Tongue (tissue), 1 donor: ENCODE measurements at regions not wholly inside any gene's neighbourhood (a gene's known extent, or its start where the extent isn't known, plus 50 kb on each side); places are given as distances from the start of the nearest gene placed in this dataset.
A peak's percentile ranks its signal among the peaks of the same experiment; 100 is the strongest.

ENCODE experiments used
- DNase-seq: peaks from one replicate; pipeline ENCODE4 v3.0.0-alpha.2; 2015

DNA sequence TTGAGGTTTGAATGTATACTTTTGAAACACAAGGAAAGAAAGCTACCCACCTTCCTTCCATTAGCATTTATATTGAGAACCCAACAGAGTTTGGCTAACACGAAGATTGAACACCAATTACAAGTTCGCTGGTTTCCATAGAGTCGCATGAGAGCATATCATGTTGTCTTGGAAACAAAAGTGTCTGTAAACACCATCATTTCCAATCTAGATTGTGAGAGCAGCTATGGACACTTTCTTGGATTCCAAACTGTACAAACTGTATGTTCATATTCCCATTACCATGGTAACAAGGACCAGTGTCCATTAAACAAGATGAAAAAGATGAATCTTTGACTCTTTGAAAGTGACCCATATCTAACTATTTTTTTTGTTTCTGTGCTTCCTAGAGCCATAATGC lies 529.9 kb upstream of the ROBO1 start:
- peak; percentile 2 for DNase-seq

DNA sequence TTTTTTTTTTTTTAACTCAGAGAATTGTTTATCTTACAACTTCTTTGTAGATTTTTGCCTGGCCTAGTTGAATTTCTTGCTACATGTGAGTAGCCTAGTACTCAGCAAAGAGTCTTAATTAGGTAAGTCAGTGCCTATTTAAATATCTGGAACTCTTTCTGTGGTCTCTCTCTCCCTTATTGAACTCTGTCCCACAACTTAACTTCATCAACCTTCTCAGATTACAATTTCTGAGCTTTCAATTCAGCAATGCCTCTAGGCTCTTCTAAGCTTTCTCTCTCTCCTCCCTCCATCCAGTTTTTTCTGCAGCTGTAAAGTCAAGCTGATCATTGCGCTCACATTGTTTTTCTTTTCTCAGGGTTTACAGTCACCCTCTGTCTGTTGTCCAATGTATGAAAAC lies 517.6 kb upstream of the ROBO1 start:
- peak; percentile 31 for DNase-seq

DNA sequence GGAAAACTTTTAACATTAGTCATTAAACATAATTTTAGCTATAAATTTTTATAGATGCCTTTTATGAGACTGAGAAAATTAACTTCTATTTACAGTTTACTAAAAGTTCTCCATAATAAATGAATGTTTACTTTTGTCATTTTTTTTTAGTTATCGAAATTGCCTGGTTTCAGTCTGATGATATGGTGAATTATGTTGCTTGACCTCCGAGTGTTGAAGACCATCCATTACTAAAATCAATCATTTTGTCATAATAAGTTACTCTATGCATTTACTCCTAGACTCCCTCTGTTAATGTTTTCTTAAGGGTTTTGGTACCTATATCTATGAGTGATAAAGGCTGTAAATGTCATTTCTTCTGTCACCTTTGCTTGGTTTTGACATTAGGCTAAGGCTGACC lies 516.0 kb upstream of the ROBO1 start:
- DNase-seq = no peak

DNA sequence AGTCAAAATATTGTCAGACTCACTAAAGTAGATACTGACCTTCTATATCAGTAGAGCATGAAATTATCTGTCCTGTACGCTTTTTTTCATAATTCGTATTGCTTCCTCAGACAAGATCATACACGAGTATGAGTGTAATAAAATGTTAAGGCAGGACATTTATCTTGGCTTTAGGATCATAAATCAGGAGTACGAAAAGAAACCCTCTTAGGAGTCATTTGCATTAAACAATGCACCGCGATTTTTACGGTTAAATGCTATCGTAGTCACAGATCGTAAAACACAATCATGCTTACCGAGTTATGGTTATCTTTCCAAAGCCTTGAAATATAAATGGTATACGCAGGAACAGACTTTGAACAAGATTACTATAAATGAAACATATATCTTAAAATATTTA lies 510.3 kb upstream of the ROBO1 start:
- no peak for DNase-seq

DNA sequence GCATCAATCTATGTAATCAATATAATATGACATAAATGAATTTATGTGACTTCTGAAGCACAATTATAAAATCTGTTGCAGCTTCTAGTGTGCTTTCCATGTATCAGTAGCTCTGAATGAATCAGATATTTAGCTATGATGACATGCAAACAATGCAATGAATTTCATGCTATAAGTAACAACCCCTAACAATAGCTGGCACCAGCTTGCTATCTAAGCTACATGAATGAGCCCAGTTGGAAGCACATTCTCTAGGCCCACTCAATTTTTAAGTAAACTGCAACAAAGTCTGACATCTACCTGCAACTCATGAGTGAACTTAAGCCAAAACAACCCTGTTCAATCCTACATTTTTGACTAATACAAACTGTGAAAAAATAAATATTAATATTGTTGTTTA lies 507.3 kb upstream of the ROBO1 start:
- DNase-seq = no peak

DNA sequence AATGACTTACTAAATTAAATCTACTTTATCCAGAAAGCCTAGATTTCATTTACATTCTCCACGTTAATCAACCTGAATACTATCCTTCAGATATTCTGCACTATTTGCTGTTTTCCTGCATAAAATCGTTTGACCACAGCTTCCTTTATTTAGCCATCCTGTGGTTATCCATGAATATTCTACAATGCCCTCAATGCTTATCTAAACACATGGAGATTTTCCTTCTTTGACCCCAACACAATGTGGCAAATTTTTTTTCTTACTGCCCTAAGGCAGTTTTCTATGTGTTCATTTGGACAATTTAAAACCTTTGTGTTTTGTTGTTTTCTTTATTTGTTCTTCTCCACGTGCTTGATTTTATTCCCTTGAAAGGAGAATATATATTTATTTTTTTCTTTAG lies 495.5 kb upstream of the ROBO1 start:
- DNase-seq = no peak

DNA sequence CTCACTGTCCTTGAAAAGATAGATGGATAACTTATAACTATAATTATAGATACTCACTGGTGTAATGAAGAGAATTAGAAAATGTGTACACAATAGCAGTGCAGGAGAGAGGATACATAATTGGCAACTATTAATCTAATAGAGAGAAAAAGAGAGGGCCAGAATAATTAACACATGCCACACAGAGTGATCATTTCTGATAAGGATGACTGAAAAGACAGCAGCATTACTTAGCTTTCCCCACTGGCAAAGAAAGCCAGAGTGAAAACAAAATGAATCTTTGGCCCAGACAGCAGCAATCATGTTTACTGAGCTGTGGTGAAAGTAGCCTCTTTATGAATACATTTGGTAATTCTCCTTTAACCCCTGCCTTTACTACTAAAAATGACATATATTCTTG lies 493.3 kb upstream of the ROBO1 start:
- no peak for DNase-seq

DNA sequence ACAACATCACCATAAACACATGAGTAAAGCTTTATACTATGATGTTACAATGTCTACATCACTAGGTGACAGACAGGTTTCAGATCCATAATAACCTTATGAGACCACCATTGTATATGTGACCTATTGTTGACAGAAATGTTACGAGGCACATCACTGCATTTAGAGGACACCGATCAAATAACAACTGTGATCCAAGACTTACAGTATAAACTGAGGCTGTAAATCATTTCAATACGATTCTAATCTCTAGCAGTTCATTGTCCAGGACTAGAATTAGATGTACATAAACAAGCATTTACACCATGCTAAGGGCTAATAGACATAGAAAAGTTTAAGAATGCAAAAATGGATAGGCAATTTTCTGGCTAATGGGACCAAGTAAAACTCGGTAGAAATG lies 491.9 kb upstream of the ROBO1 start:
- no peak for DNase-seq

DNA sequence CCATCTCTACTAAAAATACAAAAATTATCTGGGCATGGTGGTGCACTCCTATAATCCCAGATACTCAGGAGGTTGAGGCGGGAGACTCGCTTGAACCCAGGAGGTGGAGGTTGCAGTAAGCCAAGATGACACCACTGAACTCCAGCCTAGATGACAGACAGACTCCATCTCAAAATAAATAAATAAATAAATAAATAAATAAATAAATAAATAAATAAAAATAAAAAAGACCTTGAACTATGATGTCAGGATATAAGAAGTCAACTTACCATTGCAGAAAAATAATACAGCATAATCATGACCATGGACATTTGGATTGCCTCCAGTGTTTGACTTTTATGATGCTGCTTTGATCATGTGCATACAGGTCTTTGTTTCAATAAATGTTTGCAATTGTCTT lies 484.3 kb upstream of the ROBO1 start:
- DNase-seq = no peak

DNA sequence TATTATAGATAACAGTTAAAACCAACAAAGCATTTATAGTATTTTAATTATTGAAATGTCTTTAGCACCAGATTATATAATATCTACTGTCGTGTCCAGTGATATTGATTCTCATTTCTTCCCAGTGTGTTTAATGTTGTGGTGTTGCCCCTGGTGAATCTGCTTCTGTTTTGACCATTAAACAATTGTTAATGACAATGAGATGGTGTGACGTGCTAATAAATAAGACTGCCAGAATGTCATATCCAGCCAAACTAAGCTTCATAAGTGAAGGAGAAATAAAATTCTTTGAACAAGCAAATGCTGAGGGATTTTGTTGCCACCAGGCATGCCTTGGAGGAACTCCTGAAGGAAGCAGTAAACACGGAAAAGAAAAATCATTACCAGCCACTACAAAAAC lies 480.0 kb upstream of the ROBO1 start:
- DNase-seq = no peak

DNA sequence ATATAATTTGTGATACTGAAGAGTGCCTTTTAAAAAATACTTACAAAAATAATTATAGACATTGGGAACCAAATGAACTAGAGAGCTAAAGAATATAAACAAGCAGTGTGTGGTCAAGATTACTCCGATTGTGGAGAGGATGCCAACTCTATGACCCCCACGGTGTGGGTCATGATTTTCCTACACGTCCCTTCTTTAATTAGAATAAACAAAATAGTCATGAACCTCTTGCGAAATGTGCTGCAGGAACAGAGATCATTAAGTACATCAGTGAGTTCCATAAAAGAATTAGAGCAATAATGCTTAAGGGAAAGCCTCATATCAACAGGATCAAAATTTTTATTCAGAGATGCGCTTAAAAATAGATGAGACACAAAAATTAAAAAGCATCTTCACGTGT lies 476.6 kb upstream of the ROBO1 start:
- no peak for DNase-seq

DNA sequence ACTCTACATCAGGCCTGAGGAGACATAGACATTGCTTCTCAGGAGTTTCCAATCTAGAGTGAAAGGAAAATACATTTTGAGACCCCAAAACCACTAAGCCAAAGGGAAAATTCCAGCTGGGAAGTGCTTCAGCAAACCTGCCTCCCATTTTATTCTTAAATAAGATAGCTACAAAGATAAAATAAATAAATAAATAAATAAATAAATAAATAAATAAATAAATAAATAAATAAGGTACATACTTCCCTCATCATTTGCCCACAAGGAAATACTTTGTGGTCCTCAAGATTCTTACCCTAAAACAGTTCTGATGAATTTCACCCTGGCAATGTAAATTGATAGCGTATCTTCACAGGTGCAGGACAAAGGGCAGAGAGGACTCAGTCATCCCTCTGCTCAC lies 474.0 kb upstream of the ROBO1 start:
- DNase-seq = no peak

DNA sequence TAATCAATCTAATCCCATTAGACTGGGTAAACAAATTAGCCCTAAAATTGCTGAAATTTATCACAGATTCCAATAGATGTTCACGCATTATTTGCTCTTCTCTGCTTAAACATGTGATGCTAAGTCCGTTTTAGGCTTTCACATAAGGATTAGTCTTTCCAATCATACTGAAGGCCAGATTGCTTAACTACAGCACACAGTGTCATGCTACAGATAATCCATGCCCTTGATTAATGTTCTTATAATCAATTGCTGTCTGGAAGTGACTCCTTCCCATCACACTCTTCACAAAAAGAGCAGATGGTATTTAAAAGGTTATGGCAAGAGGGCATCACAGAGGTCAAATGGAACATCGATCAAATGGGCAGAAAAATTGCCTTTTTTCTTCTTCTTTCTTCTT lies 471.5 kb upstream of the ROBO1 start:
- no peak for DNase-seq

DNA sequence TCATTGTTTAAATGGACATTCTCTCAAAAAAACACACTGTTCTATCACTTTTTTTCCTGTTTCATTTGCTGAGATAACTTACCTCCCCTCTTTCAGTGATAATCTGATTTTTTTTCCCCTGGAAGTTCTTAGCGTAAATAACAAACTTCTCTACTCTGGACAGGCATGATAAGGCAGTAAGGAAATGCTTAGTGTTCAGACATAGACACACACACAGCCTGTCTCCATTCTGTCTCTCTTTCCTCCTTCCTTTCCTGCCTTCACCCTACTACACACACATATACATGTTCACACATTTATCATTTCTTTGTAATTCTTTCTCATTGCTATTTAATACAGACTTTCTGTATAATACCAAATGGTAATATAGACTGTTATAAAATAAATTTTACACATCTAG lies 470.8 kb upstream of the ROBO1 start:
- no peak for DNase-seq

DNA sequence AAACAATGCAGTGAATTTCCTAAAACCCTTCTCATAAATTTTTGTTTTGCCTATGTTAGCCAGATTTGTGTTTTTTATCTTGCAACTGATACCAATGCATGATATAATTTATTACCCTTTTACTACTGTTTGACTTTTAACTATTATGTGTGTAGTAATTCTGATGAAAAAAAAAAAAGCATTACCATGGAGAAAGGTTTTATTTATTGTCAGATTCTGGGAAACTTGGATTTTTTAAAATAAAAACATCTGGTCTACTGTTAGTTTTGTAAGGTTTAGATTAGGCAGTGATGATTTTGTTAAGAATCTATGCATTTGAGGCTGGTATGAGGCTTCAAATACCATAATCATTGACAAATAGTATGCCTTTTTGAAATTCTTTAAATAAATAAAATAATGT lies 470.4 kb upstream of the ROBO1 start:
- no peak for DNase-seq

DNA sequence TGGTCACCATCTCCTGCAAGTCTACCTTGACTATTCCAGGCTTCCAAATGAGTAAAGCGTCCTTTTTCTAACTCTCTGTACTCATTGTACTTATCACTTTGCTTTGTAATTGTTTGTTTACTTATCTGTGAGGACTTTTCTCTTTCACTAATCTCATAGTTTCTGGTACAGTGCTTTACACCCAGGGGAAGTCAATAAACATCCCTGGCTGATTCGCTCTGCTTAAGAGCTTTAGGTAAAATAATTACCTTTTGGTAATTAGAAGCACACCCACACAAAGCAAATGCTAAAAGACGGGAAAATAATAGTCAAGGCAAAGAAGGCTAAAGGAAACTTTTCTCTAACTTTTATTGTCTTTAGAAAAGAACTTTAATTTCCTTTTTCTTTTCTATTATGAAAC lies 466.9 kb upstream of the ROBO1 start:
- no peak for DNase-seq

DNA sequence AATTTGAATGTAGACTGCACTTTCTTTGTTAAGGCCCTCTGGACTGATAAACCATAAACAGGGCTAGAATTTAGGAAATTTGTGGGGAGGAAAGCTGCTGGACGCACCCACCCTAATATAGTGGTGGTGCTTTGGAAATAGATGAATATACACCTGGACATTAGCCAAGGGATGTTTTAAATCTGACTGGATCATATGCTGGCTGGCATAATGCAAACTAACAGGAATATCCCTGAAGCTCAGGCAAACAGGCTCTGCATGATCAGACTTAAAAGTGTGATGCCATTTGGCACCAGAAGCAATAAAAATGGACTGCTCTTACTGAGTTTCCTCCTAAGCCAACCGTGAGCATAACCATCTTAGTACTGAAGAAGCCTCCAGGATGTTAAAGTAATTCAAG lies 465.8 kb upstream of the ROBO1 start:
- DNase-seq = no peak

DNA sequence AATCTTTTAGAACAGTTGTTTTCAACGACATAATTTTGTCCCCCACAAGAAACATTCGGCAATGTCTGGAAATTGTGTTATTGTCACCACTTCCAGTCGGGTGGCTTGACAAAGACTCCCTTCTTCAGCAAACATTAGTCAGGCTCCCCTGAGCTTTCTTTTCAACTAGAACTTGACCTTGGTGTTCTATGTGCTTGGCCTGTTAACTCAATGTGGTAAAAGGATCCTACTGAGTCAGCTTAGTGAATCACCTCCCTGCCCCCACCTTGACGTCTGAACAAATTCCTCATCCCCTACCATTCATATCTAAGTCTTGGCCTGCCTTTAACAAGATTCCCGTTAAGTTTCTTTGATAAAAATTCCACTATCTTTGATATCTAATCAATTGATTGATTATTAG lies 465.0 kb upstream of the ROBO1 start:
- no peak for DNase-seq

DNA sequence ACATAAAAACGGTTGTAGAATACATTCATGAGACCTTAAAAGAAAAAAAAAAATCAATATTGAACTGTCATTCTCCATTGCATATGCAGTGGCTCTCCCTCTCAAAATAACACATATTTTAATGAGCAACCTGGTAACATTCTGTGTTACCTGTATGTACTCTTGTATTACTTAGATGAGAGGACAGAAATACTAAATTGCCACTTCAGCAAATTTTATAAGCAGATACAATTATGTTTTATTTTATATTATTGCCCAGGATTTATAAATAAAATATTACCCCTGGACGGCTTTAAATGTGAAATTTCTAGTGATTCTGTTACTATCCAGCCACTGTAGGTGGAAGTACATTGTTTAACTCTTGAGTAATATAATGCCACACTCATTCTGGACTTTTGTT lies 463.2 kb upstream of the ROBO1 start:
- no peak for DNase-seq

DNA sequence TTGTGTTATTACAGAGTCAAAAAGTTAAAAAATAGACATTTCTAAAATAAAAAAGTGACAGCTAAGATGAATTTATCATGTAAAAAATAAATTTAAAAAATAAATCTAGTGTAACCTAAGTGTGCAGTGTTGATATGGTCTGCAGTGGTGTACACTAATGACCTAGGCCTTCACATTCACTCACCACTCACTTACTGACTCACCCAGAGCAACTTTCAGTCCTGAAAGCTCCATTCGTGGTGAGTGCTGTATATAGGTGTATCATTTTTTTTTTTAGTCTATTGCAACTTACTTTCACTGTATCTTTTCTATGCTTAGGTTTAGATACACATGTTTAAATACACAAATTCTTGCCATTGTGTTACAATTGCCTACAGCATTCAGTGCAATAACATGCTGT lies 459.4 kb upstream of the ROBO1 start:
- no peak for DNase-seq

DNA sequence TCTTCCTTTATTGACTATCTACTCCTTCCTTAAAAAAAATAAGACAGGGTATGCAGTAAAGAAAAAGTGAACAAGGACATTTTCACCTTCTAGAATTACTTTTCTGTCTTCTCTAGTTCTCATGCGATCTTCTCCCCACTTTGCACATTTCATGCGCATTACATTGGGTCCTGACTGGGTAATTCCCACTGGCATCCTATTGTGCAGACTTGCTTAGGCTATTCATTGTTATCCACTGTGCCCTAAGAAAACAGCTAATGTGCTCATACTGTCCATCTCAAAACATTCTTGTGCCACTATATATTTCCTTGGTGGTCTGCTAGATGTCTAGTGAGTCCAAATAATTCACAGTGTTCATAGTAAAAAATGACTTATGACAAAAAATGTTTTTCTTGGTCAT lies 447.4 kb upstream of the ROBO1 start:
- no peak for DNase-seq

DNA sequence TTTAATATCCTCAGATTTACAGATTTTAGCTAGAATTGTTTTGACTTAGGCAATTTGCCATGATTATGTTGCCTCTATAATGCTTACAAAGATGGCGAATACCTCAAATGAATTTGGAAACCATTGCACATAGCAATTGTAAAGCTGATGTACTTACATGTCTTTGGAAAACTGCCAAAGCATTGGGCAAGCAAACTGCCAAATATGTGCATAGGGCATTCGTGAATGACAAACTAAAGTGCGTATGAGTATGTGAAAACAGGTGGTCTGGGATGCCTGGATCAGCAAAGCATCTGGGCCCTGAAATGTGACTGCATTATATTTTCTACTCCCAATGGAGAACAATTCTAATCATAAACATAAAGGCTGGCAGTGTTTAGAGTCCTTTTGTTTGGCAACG lies 445.3 kb upstream of the ROBO1 start:
- peak; percentile 93 for DNase-seq

DNA sequence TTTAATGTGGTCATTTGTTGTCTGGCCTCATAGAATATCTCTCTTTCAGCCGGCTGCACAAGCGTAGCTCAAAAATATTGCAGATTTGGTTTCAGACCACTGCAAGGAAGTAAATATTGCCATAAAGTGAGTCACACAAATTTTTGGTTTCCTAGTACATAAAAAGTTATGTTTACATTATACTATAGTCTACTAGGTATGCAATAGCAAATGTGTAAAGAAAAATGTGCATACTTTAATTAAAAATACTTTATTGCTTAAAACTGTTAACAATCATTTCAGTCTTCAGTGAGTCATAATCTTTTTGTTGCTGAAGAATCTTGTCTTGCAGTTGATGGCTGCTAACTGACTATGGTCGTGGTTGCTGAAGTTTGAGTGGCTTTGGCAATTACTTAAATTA lies 425.1 kb upstream of the ROBO1 start:
- no peak for DNase-seq

DNA sequence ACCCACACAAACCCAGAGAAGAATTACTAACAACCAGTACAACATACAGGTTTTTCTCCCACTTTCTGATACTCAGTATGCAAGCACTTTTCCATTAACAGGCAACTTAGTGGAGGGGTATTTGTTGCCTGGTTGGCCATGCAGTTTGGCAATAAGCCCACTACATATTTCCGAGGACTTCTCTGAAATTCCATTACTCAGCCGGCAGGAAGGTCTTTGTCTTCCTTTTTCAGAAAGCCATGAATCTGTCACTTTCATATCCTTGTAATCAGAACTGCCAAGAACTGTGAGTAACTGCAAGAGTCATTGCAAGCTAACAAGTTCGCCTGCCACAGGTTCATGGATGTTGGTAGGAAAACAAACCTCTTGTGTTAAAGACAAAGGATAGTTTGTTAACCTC lies 422.3 kb upstream of the ROBO1 start:
- DNase-seq = peak; percentile 49

DNA sequence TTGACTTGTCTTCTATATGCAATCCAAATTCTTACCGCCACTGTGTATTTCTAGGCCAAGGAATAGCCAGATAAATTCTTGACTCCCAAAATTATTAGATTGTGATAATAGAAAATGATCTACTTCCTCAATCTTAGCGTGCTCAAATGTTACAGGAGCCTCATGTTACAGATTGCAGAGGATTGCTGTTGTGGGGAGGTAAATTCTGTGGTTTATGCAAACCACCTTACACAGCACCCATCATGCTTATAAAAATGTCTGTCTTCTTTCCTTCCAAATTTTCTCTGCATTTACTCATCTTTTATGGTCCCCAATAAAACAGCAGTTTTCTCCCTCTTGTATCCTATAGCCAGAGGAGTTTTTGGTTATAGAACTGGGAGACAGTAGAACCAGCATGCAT lies 420.2 kb upstream of the ROBO1 start:
- no peak for DNase-seq

DNA sequence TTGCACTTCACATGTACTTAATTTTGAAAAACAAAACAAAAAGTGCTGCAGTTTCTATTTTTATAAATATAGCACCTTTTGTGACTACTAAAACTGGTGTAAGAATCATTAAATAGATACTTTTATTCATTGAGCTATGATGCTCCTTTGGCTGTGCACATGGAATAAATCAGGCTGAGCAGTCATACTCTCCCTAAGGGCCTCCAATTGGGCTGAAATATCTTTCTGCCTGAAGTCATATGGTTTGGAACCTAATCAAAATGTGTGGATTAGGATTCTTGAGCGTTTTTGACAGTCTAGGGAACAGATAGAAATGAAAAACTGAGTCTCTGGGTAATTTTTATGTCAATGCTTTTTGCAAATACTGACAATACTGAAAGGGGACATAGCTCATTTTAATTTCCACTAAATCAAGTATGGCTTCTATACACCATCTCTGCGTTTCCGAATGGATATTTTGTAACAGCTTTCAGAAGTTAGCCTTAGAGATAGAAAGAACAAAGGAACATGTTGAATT lies 392.2 kb upstream of the ROBO1 start:
- DNase-seq = peak; percentile 5
